Endothelial cell (in vitro differentiated cells): ENCODE measurements at regions not wholly inside any gene's neighbourhood (a gene's known extent, or its start where the extent isn't known, plus 50 kb on each side); places are given as distances from the start of the nearest gene placed in this dataset.

ENCODE experiments used
- DNase-seq: peaks from one replicate; pipeline ENCODE4 v3.0.0; 2021; ENCODE audit warnings: low spot score
- H3K27ac Mint-ChIP-seq: one replicate; pipeline ENCODE4 v1.8.0; 2021; ENCODE audit warnings: mixed read lengths, inconsistent platforms; ENCODE audit not compliant: unreplicated experiment
- H3K27me3 Mint-ChIP-seq: one replicate; pipeline ENCODE4 v1.8.0; 2021; ENCODE audit warnings: mild to moderate bottlenecking, moderate library complexity, mixed read lengths, inconsistent platforms; ENCODE audit not compliant: unreplicated experiment
- H3K36me3 Mint-ChIP-seq: one replicate; pipeline ENCODE4 v1.8.0; 2021; ENCODE audit warnings: mild to moderate bottlenecking, low read depth, mixed read lengths, inconsistent platforms; ENCODE audit not compliant: unreplicated experiment
- H3K4me1 Mint-ChIP-seq: one replicate; pipeline ENCODE4 v1.8.0; 2021; ENCODE audit warnings: mild to moderate bottlenecking, mixed read lengths, inconsistent platforms; ENCODE audit not compliant: unreplicated experiment
- H3K4me3 Mint-ChIP-seq: one replicate; pipeline ENCODE4 v1.8.0; 2021; ENCODE audit warnings: mild to moderate bottlenecking, mixed read lengths, inconsistent platforms; ENCODE audit not compliant: unreplicated experiment
- H3K9me3 Mint-ChIP-seq: one replicate; pipeline ENCODE4 v1.8.0; 2021; ENCODE audit warnings: mixed read lengths, inconsistent platforms; ENCODE audit not compliant: unreplicated experiment
- TF ChIP-seq, protein P1 (sequence below): fragments of 200-600 bp; sonication (generic); IDR thresholded peaks from one replicate; pipeline ENCODE4 v1.5.0; 2021; ENCODE audit warnings: antibody characterized with exemption; ENCODE audit not compliant: unreplicated experiment

DNA sequence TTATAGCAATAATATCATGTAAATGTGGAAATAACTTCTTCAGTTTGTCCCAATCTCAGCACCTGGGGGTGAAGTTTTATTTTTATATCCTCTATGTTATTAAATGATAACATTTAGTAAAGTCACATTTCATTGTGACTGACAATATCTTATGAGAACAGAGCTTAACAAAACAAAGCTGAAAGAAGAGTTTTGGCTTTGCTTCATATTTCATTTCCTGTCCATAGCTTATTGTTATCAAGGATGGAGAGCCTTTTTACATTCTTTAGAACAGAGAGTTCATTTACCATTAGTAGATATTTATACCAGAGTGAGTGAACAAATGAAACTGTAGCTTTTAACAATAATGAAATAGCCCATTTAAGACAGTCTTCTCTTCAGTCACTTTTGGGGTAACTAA lies 231.9 kb upstream of the SGK1 start:
- Mint-ChIP-seq H3K4me3 (no peak overlapping the region), H3K9me3 (no peaks in the 10 kb centered on the region), H3K36me3 (no peaks in the 10 kb centered on the region), H3K4me1 (peaks cover 4% of the 10 kb centered on the region), H3K27ac (no peak overlapping the region), H3K27me3 (no peaks in the 10 kb centered on the region)
- TF ChIP-seq, protein P1, sequence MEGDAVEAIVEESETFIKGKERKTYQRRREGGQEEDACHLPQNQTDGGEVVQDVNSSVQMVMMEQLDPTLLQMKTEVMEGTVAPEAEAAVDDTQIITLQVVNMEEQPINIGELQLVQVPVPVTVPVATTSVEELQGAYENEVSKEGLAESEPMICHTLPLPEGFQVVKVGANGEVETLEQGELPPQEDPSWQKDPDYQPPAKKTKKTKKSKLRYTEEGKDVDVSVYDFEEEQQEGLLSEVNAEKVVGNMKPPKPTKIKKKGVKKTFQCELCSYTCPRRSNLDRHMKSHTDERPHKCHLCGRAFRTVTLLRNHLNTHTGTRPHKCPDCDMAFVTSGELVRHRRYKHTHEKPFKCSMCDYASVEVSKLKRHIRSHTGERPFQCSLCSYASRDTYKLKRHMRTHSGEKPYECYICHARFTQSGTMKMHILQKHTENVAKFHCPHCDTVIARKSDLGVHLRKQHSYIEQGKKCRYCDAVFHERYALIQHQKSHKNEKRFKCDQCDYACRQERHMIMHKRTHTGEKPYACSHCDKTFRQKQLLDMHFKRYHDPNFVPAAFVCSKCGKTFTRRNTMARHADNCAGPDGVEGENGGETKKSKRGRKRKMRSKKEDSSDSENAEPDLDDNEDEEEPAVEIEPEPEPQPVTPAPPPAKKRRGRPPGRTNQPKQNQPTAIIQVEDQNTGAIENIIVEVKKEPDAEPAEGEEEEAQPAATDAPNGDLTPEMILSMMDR: no peak
- DNase-seq: no peak

DNA sequence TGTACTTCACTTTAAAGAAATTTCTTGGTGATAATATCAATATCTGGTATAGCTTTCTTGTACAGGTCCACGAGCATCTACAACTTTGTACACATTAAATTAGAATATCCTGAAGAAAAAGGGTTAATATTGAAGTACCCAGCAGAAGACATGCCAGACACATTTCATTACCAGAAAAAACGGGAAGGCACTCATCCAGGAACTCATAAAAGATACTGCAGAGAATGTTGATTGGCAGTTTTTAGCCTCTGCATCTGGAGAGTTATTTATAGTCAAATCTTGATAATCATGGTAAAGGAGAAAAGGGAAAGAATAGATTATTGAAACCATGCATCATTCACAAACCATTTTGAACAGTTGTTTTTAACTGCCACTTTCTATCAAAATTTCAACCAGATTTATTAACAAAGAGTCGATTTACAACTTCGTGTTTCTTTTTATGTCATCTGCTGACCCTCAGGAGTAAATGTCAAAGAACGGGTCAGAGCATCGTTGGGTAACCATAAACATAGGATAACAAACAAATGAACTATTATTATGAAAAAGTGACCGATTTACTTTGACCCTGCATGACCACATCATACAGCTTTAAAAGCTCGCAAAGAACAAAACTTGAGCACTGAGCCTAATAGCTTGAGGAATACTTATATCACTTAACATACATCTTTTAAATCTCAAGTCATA lies 229.2 kb upstream of the SGK1 start:
- no peak overlapping the region for H3K4me3 Mint-ChIP-seq
- H3K27ac Mint-ChIP-seq: no peak overlapping the region
- H3K9me3 Mint-ChIP-seq: no peaks in the 10 kb centered on the region

DNA sequence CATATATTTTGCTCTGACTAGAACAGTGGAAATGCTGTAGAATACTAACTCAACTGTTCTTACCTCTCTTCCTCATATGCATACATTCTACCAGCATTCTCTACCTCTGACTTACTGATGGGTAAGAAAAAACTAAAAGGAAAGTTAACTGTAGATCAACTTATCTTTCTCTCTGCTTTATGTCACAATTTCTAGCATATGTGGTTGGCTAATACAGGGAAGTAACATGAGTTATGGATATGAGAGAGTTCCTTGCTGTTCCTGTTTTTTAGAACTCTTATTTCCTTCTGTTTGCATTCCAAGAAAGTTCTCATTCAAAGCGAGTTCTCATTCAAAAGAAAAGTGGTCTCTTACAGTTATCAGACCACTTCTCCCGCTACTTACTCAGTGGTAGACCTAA lies 226.8 kb upstream of the SGK1 start:
- no peaks in the 10 kb centered on the region for H3K9me3 Mint-ChIP-seq
- peaks cover 8% of the 10 kb centered on the region for H3K4me1 Mint-ChIP-seq
- DNase-seq: no peak
- TF ChIP-seq, protein P1: no peak
- no peaks in the 10 kb centered on the region for H3K36me3 Mint-ChIP-seq
- H3K27ac Mint-ChIP-seq: no peak overlapping the region
- no peak overlapping the region for H3K4me3 Mint-ChIP-seq
- H3K27me3 Mint-ChIP-seq: no peaks in the 10 kb centered on the region

More for the DNA sequence above, 229.2 kb upstream of the SGK1 start:
- Mint-ChIP-seq H3K27me3 (no peaks in the 10 kb centered on the region), H3K4me1 (peaks cover 4% of the 10 kb centered on the region), H3K36me3 (no peaks in the 10 kb centered on the region)
- no peak for DNase-seq
- TF ChIP-seq, protein P1: no peak

DNA sequence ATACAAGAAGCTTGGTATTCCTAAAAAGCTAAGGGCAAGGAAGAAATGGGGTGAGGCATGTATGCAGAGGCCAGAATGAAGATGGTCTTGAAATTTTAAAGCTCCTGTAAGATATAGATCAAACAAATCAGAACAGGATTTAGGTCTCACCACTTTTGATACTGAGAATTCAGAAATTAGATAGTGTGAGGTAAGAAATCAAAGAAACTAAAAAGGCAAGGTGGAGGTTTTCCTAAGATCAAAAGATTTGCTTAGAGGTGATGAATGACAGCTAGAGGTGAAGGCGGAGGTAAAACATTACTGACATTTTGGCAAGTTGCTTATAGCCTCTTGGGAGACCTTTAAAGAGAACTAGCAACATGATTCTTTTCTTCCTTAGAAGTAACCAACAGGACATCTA lies 225.2 kb upstream of the SGK1 start:
- Mint-ChIP-seq H3K27ac (no peak overlapping the region), H3K4me1 (peaks cover 9% of the 10 kb centered on the region), H3K36me3 (no peaks in the 10 kb centered on the region), H3K9me3 (no peaks in the 10 kb centered on the region), H3K4me3 (no peak overlapping the region), H3K27me3 (no peaks in the 10 kb centered on the region)
- TF ChIP-seq, protein P1: no peak
- DNase-seq: no peak

DNA sequence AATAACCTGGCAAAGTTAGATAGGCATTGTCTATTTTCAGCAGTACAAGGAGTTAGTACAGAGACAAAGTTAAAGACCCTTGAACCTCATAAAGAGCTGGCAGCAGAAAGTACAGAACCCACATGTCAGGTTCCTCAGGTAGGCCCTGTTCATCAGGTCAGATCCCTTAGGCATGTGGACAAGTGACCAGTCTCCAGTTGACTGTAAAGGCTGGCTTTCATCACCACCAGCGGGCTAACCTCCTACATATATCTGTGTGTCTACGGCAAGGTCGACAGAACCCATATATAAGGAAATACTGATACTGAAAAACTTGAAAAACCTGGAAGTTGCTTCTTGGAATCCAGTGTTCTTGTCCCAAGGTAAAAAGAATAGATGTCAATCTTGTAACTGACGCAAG lies 223.1 kb upstream of the SGK1 start:
- Mint-ChIP-seq H3K27me3 (no peaks in the 10 kb centered on the region), H3K9me3 (no peaks in the 10 kb centered on the region), H3K27ac (no peak overlapping the region), H3K4me1 (peaks cover 9% of the 10 kb centered on the region), H3K36me3 (no peaks in the 10 kb centered on the region), H3K4me3 (no peak overlapping the region)
- no peak for DNase-seq
- TF ChIP-seq, protein P1: no peak
